Panc1 (cell line): ENCODE measurements at regions not wholly inside any gene's neighbourhood (a gene's known extent, or its start where the extent isn't known, plus 50 kb on each side); places are given as distances from the start of the nearest gene placed in this dataset.

Experiments used
- POLR2AphosphoS5 ChIP-seq: IDR thresholded peaks from 2 replicates; pipeline ENCODE4 v1.6.1; 2012; ENCODE audit warnings: mild to moderate bottlenecking, low read depth, low read length, moderate library complexity
- TF ChIP-seq, protein P1 (sequence below): fragments of 450-650 bp; IDR thresholded peaks from 2 replicates; pipeline ENCODE4 v1.5.1; 2017; ENCODE audit warnings: mild to moderate bottlenecking
- TF ChIP-seq, protein P2 (sequence below), 2 experiments: IDR thresholded peaks; 2 replicates each; pipeline ENCODE4 v1.6.1; 2011 to 2012; ENCODE audit warnings: low read depth in 2 of 2, control low read depth in 1 of 2, low read length in 1 of 2, mild to moderate bottlenecking in 1 of 2, moderate library complexity in 1 of 2; ENCODE audit not compliant: insufficient read depth in 1 of 2

DNA sequence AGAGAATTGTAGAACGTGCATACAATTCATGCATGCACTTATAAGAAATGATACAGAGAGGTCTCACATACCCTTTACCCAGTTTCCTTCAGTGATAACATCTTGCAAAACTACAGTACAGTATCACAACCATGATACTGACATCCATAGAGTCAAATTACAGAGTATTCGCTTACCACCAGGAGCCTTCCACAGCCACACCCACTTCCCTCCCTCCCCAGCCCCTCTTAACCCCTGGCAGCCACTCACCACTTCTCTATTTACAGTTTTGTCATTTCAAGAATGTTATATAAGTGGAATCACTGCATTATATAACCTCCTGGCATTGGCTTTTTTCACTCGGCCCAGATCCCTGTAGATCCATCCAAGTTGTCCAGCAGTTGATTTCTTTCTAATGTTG is 143.8 kb downstream of the ZNF248 start:
- TF ChIP-seq, protein P1, sequence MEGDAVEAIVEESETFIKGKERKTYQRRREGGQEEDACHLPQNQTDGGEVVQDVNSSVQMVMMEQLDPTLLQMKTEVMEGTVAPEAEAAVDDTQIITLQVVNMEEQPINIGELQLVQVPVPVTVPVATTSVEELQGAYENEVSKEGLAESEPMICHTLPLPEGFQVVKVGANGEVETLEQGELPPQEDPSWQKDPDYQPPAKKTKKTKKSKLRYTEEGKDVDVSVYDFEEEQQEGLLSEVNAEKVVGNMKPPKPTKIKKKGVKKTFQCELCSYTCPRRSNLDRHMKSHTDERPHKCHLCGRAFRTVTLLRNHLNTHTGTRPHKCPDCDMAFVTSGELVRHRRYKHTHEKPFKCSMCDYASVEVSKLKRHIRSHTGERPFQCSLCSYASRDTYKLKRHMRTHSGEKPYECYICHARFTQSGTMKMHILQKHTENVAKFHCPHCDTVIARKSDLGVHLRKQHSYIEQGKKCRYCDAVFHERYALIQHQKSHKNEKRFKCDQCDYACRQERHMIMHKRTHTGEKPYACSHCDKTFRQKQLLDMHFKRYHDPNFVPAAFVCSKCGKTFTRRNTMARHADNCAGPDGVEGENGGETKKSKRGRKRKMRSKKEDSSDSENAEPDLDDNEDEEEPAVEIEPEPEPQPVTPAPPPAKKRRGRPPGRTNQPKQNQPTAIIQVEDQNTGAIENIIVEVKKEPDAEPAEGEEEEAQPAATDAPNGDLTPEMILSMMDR = no peak
- no peak for TF ChIP-seq POLR2AphosphoS5
- TF ChIP-seq, protein P2, sequence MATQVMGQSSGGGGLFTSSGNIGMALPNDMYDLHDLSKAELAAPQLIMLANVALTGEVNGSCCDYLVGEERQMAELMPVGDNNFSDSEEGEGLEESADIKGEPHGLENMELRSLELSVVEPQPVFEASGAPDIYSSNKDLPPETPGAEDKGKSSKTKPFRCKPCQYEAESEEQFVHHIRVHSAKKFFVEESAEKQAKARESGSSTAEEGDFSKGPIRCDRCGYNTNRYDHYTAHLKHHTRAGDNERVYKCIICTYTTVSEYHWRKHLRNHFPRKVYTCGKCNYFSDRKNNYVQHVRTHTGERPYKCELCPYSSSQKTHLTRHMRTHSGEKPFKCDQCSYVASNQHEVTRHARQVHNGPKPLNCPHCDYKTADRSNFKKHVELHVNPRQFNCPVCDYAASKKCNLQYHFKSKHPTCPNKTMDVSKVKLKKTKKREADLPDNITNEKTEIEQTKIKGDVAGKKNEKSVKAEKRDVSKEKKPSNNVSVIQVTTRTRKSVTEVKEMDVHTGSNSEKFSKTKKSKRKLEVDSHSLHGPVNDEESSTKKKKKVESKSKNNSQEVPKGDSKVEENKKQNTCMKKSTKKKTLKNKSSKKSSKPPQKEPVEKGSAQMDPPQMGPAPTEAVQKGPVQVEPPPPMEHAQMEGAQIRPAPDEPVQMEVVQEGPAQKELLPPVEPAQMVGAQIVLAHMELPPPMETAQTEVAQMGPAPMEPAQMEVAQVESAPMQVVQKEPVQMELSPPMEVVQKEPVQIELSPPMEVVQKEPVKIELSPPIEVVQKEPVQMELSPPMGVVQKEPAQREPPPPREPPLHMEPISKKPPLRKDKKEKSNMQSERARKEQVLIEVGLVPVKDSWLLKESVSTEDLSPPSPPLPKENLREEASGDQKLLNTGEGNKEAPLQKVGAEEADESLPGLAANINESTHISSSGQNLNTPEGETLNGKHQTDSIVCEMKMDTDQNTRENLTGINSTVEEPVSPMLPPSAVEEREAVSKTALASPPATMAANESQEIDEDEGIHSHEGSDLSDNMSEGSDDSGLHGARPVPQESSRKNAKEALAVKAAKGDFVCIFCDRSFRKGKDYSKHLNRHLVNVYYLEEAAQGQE (IDR thresholded peaks at IDR 0.05; ENCODE audit: insufficient read depth in 1 of 2, low read depth in 2 of 2, low read length in 1 of 2) = no peak
